HCT116 (cell line): ENCODE measurements at regions not wholly inside any gene's neighbourhood (a gene's known extent, or its start where the extent isn't known, plus 50 kb on each side); places are given as distances from the start of the nearest gene placed in this dataset.

Source experiments
- ATAC-seq: fragments of 200-7000 bp; cut with Tn5 transposase; 2 replicates; pipeline ENCODE4 v1.9.1; 2020; ENCODE audit warnings: mild to moderate bottlenecking, moderate library complexity
- BruUV-seq: library from RNA; stranded (reverse); fragments of 400-500 nt; replicated peaks from 2 replicates; lab custom pipeline; 2021; lab: Mats Ljungman, UMichigan
- CTCF ChIA-PET: fragments of 300-600 bp; sonication (Branson Sonifier 250); formaldehyde crosslinking; loops from one replicate; lab custom pipeline; 2021; ENCODE audit warnings: antibody characterized with exemption; lab: Charles Lee
- POLR2A ChIA-PET: fragments of 300-600, 350-600 bp; sonication (Branson Sonifier 250); formaldehyde crosslinking; loops from one replicate; lab custom pipeline; 2021; ENCODE audit warnings: antibody characterized with exemption; lab: Charles Lee
- RAD21 ChIA-PET, 2 experiments: fragments of 300-600 bp; sonication (Branson Sonifier 250); formaldehyde crosslinking; loops; one replicate each; lab custom pipeline; 2023; ENCODE audit warnings: low total read pairs in 2 of 2; ENCODE audit not compliant: uncharacterized antibody in 2 of 2, unreplicated experiment in 2 of 2, low non-redundant PET in 1 of 2; lab: Charles Lee
- DNase-seq: peaks from one replicate; pipeline ENCODE4 v3.0.0-alpha.2; 2010; ENCODE audit warnings: low read depth, low spot score
- H2AFZ ChIP-seq: fragments of 200-600 bp; shearing (Covaris generic), sonication (generic); 2 replicates; pipeline ENCODE4 v1.6.1; 2017; ENCODE audit warnings: low read depth, mixed run types, mixed read lengths, antibody characterized with exemption, low read length; ENCODE audit not compliant: poor library complexity, severe bottlenecking
- H3K27ac ChIP-seq: 2 replicates; pipeline ENCODE4 v1.5.1; 2012; ENCODE audit warnings: low read depth, low read length
- H3K27me3 ChIP-seq: fragments of 200-600 bp; sonication (generic); 2 replicates; pipeline ENCODE4 v1.6.1; 2016; ENCODE audit warnings: mixed run types, low read length, mixed read lengths; ENCODE audit not compliant: insufficient read depth
- H3K36me3 ChIP-seq, 2 experiments: fragments of 200-500 bp in 1 of 2; fragments of 200-600 bp in 1 of 2; sonication (Bioruptor generic) in 1 of 2; sonication (generic) in 1 of 2; 2 replicates each; pipeline versions ENCODE4 v1.5.1 to v1.6.1; 2014 to 2016; ENCODE audit warnings: low read length in 2 of 2, inconsistent platforms in 1 of 2, mixed read lengths in 1 of 2, mixed run types in 1 of 2; ENCODE audit not compliant: insufficient read depth in 2 of 2, control insufficient read depth in 1 of 2
- H3K4me1 ChIP-seq, 2 experiments: fragments of 200-600 bp in 1 of 2; sonication (generic) in 1 of 2; 2 replicates each; pipeline versions ENCODE4 v1.5.1 to v1.6.1; 2012 to 2017; ENCODE audit warnings: low read length in 2 of 2, inconsistent platforms in 1 of 2, mild to moderate bottlenecking in 1 of 2, mixed read lengths in 1 of 2, mixed run types in 1 of 2, moderate library complexity in 1 of 2; ENCODE audit not compliant: insufficient read depth in 2 of 2, control insufficient read depth in 1 of 2
- H3K4me2 ChIP-seq: fragments of 200-600 bp; sonication (generic); 2 replicates; pipeline ENCODE4 v1.6.1; 2017; ENCODE audit warnings: mixed run types, low read length, mixed read lengths
- H3K4me3 ChIP-seq, 2 experiments: fragments of 200-600 bp in 1 of 2; sonication (generic) in 1 of 2; replicated peaks in 1 of 2; 2 replicates each; pipeline ENCODE4 v1.5.1; 2011 to 2016; ENCODE audit warnings: low read length in 2 of 2, control low read depth in 1 of 2, low read depth in 1 of 2, mild to moderate bottlenecking in 1 of 2, mixed read lengths in 1 of 2, mixed run types in 1 of 2
- H3K79me2 ChIP-seq: fragments of 200-600 bp; sonication (generic); 2 replicates; pipeline ENCODE4 v1.6.1; 2017; ENCODE audit warnings: mild to moderate bottlenecking, mixed run types, low read length, moderate library complexity, mixed read lengths; ENCODE audit not compliant: insufficient read depth
- H3K9ac ChIP-seq: fragments of 200-600 bp; sonication (generic); 2 replicates; pipeline ENCODE4 v1.6.1; 2016; ENCODE audit warnings: low read length, mixed read lengths
- H3K9me2 ChIP-seq: fragments of 200-600 bp; sonication (generic), shearing (Covaris generic); 2 replicates; pipeline ENCODE4 v1.6.1; 2017; ENCODE audit warnings: mixed run types, mild to moderate bottlenecking, moderate library complexity; ENCODE audit not compliant: insufficient read depth
- H3K9me3 ChIP-seq, 2 experiments: fragments of 200-500 bp in 1 of 2; fragments of 200-600 bp in 1 of 2; sonication (Bioruptor generic) in 1 of 2; sonication (generic) in 1 of 2; 2 replicates each; pipeline ENCODE4 v1.6.1; 2014 to 2017; ENCODE audit warnings: low read length in 2 of 2, mixed read lengths in 2 of 2, inconsistent platforms in 1 of 2, low read depth in 1 of 2, mild to moderate bottlenecking in 1 of 2, mixed run types in 1 of 2, moderate library complexity in 1 of 2; ENCODE audit not compliant: control insufficient read depth in 1 of 2, insufficient read depth in 1 of 2
- H4K20me1 ChIP-seq: fragments of 200-600 bp; sonication (generic), shearing (Covaris generic); 2 replicates; pipeline ENCODE4 v1.6.1; 2017; ENCODE audit warnings: mixed run types, mild to moderate bottlenecking, moderate library complexity; ENCODE audit not compliant: insufficient read depth
- CBX3 ChIP-seq: IDR thresholded peaks from 2 replicates; pipeline ENCODE4 v1.6.1; 2012; ENCODE audit warnings: low read depth
- EZH2 ChIP-seq: fragments of 200-600 bp; sonication (generic); IDR thresholded peaks from 2 replicates; pipeline ENCODE4 v1.6.1; 2017; ENCODE audit warnings: antibody characterized with exemption, mixed run types
- EZH2phosphoT487 ChIP-seq: fragments of 200-600 bp; IDR thresholded peaks from 2 replicates; pipeline ENCODE4 v1.6.1; 2018; ENCODE audit warnings: antibody characterized with exemption, borderline replicate concordance
- RAD21 ChIP-seq: IDR thresholded peaks from 2 replicates; pipeline ENCODE4 v1.6.1; 2012; ENCODE audit warnings: low read depth, mild to moderate bottlenecking
- SP1 ChIP-seq: IDR thresholded peaks from 2 replicates; pipeline ENCODE4 v1.6.1; 2012; ENCODE audit warnings: low read depth
- SRF ChIP-seq: IDR thresholded peaks from 2 replicates; pipeline ENCODE4 v1.6.1; 2012; ENCODE audit warnings: low read depth
- ZFX ChIP-seq: fragments of 450-650 bp; IDR thresholded peaks from 2 replicates; pipeline ENCODE4 v1.6.1; 2017
- ZNF274 ChIP-seq: fragments of 200-500 bp; sonication (Bioruptor generic); IDR thresholded peaks from 2 replicates; pipeline ENCODE4 v1.6.1; 2014; ENCODE audit warnings: mild to moderate bottlenecking, low read depth, low read length, inconsistent platforms
- intact Hi-C: fragments of 100-400 bp; cut with micrococcal nuclease; formaldehyde crosslinking; loops from 2 replicates; pipeline ENCODE4 v1.10.0; 2022

DNA sequence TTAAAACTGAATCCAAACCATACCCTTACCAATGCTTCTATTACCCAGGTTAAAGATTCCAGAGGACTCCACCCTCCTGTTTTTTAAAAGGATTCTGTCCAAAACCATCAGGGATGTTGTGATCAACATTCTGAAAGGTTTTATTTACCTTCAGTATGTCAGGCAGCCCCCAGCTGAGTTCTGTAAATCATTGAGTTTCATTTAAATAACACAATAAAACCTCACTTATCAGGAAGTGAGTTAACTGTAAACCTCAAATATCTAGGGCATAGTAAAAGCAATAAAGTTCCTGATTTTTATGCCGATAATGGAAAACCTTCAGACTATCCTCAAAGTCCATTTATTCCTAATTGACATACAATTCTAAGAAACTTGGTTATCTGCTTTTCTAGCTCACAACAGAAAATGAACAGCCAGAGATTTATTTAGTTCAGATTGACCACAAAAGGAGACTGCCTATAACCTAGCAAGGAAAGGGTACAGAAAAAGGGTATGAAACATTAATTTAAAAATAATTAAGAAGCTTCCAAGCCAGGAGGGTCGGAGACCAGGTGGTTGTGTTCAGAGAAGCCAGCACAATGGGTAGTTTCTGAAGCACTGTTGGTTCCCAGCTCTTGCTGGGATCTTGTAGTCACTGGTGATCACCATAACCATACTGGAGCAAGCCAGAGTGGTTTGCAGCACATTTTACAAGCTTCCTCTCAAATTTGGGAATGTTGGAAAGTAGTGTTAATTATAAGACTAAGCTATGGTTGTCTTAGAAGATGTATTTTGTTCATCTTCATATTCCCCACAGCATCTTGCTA is 336.4 kb upstream of the FMN2 start:
- no peak overlapping the region for H3K4me2 ChIP-seq
- no peaks in the 10 kb centered on the region for H3K27me3 ChIP-seq
- no peaks in the 10 kb centered on the region for H3K36me3 ChIP-seq
- TF ChIP-seq CBX3 (no peak), ZNF274 (no peak), EZH2 (no peak), RAD21 (no peak), SP1 (no peak)
- H2AFZ ChIP-seq, result no peak overlapping the region
- peaks cover 5 to 14% of the 10 kb centered on the region in 2 experiments; a peak in 2 of 4 replicates for H3K9me3 ChIP-seq
- intact Hi-C loops, result no loop called here
- BruUV-seq, result no TSS peak
- no peak overlapping the region for H3K4me3 ChIP-seq
- H3K27ac ChIP-seq, result no peak overlapping the region
- no peaks in the 10 kb centered on the region for H3K79me2 ChIP-seq
- no peaks in the 10 kb centered on the region for H4K20me1 ChIP-seq
- ATAC-seq (no peak), DNase-seq (no peak)
- ChIA-PET CTCF (no interaction called here), POLR2A (no interaction called here), RAD21 (no interaction called here)
- no peaks in the 10 kb centered on the region for H3K4me1 ChIP-seq
- H3K9me2 ChIP-seq, result no peaks in the 10 kb centered on the region
- no peak overlapping the region for H3K9ac ChIP-seq

- ChIA-PET POLR2A (no interaction called here), RAD21 (no interaction called here), CTCF (no interaction called here)
- no peaks in the 10 kb centered on the region for H3K4me1 ChIP-seq
- intact Hi-C loops, result no loop called here
- no TSS peak for BruUV-seq
- H3K9me2 ChIP-seq, result no peaks in the 10 kb centered on the region
- H4K20me1 ChIP-seq, result no peaks in the 10 kb centered on the region
- no peak overlapping the region for H3K4me2 ChIP-seq
- H2AFZ ChIP-seq, result no peak overlapping the region
- H3K9me3 ChIP-seq, result peaks cover 0 to 16% of the 10 kb centered on the region in 2 experiments; a peak in 3 of 4 replicates
- no peak overlapping the region for H3K9ac ChIP-seq
- H3K79me2 ChIP-seq, result no peaks in the 10 kb centered on the region
- H3K4me3 ChIP-seq, result no peak overlapping the region
- H3K27ac ChIP-seq, result no peak overlapping the region
- H3K36me3 ChIP-seq, result no peaks in the 10 kb centered on the region
- TF ChIP-seq EZH2phosphoT487 (no peak), ZNF274 (no peak), ZFX (no peak), SRF (no peak)
- ATAC-seq (no peak), DNase-seq (no peak)
- no peaks in the 10 kb centered on the region for H3K27me3 ChIP-seq
Observed at GRCh38 chr1:239757716-239758115, 334.0 kb upstream of the FMN2 start.
